Activated T-cell treated with anti-CD3 and anti-CD28 coated beads for 1 hour (primary cell): ENCODE measurements at regions not wholly inside any gene's neighbourhood (a gene's known extent, or its start where the extent isn't known, plus 50 kb on each side); places are given as distances from the start of the nearest gene placed in this dataset.

Source experiments
- DNase-seq: peaks from one replicate; pipeline ENCODE4 v3.0.0-alpha.2; 2020; ENCODE audit warnings: low read depth

- DNase-seq, result no peak
These were observed 766.8 kb downstream of the TBL1XR1 start for GRCh38 chr3:176430244-176431037.

DNA sequence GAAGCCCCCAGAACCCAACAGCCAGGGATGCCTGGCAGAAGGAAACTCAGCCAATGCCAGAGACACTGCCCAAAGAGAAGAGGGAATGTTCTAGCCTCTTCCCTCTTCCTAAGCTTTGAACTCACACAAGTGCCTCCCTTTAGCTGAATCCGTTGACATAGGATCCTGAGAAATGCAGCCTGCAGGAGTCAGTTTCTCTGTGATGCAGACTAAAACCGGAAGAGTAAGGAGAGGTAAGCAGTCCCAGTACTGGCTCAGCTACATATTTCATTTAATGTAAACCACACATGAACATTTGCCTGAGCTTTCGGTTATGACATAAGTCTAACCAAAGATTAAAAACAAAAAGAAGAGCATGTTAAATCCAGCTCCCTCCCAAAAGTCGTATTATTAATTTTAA is 768.7 kb downstream of the TBL1XR1 start:
- no peak for DNase-seq

GRCh38 chr3:176426371-176426770 is 770.9 kb downstream of the TBL1XR1 start:
- DNase-seq, result no peak

DNA sequence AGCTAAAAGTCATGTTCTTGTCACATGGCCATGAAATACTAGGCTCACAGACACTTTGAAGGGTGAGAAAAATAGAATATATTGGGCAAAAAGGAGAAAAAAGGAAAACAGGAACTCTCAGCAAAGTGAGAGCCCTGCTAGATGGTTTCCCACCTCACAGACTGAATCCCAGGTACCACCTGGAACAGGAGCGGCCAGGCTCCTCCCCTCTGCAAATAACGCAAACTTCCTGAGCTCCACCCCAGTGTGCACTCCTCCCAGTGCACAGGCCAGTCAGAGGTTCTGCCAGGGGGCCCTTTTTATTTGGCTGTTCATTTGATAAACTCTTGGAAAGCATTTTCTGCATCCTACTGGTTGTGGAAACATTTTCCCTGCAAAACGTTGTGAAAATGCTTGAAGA is 780.4 kb downstream of the TBL1XR1 start:
- no peak for DNase-seq

GRCh38 chr3:176415661-176416295 is 781.5 kb downstream of the TBL1XR1 start:
- no peak for DNase-seq

- no peak for DNase-seq
These were observed 784.5 kb downstream of the TBL1XR1 start for GRCh38 chr3:176412771-176413170.

GRCh38 chr3:176403531-176403930 is 793.8 kb downstream of the TBL1XR1 start:
- DNase-seq, result no peak

DNA sequence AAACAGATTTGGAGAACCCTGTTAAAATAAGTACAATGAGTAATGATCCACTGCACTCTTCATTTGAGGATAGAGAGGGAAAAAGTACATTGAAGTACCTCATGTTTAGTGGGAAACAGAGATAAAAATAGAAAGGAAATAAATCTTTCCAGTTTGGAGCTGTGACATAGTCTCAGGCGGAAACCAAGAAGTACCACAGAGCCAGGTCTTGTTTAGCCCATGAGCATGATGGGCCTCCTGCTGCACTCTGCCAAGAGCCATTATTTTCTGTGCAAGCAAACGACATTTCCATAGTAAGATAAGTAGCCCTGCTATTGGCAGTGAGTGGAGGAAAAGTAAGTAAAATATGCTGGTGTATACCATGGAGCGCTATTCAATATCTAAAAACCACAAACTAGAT is 796.1 kb downstream of the TBL1XR1 start:
- no peak for DNase-seq

GRCh38 chr3:176399193-176399592 is 798.1 kb downstream of the TBL1XR1 start:
- no peak for DNase-seq

DNA sequence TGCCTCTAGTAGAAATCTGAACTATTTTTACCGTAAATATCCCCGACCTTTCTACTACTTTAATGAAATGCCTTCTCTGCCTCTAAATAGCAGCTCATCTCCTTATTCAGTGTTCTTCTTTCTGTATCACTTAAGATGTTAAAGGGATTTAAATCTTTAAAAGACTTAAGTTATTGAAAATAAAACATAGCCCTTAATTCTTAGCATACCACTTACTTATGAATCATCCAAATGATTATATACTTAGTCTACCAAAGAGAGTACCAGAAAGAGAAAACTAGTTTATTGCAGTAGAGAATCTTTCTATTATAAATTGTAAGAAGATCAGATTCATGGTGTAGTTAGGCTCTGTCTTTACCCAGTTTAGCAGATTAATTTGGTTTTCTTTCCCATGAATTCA is 802.0 kb downstream of the TBL1XR1 start:
- no peak for DNase-seq

DNA sequence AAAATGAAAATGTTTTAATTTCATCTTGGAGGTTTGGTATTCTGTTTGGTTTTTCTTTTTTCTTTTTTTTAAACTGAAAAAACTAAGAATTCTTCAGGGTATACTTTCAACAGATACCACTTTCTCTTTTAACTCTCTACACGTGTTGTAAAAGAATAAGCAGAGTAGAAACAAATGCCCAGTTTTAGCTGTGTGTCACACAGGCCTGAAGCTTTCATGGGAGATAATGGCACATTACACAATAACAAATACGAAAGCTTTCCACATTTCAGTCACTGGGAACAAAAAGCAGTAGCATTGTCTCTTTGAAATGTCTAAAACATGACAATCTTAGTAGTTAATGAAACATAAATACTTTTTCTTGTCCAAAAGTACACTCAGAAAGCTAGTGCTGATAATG is 818.5 kb downstream of the TBL1XR1 start:
- DNase-seq, result no peak

DNA sequence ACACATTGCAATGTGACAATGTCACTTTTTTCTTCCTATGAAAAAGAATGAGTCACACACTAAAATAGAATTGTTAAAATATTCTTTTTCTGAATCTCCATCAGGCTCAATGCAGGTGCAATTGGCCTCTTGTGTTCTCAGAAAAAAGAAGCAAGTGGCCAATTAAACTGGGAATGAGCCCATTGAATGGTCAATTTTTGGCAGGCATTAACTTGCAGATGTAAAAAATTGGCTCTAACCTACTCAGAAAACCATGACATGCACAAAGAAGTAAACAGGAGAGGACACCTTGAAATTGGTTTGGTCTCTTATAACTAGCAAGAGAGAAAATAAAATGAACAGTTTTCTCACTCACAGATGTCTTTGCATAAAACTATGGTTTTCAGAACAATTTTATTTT is 820.8 kb downstream of the TBL1XR1 start:
- DNase-seq, result no peak

- no peak for DNase-seq
These were observed 821.8 kb downstream of the TBL1XR1 start for GRCh38 chr3:176375519-176375918.

GRCh38 chr3:176362191-176362731 is 835.0 kb downstream of the TBL1XR1 start:
- DNase-seq, result no peak

DNA sequence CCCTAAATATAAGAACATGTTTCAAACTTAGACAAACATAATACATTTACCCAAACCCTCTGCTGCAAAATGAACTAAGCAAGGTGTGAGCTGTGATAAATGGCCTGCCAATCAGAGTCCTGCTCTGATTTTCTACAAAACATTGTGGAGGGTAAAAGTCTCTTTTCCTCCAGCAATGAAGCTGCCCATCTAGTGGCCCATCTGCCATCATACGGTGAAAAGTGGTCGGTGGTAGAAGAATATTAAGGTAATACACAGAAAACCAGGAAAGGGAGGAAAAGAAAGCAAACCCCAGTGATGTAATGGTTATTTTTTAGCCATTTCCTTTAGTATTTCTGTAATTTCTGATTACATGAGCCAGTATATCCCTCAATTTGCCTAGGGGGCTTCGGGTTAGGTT is 838.1 kb downstream of the TBL1XR1 start:
- DNase-seq, result no peak

GRCh38 chr3:176357891-176358290 is 839.4 kb downstream of the TBL1XR1 start:
- no peak for DNase-seq

GRCh38 chr3:176354843-176355242 is 842.4 kb downstream of the TBL1XR1 start:
- DNase-seq, result no peak

DNA sequence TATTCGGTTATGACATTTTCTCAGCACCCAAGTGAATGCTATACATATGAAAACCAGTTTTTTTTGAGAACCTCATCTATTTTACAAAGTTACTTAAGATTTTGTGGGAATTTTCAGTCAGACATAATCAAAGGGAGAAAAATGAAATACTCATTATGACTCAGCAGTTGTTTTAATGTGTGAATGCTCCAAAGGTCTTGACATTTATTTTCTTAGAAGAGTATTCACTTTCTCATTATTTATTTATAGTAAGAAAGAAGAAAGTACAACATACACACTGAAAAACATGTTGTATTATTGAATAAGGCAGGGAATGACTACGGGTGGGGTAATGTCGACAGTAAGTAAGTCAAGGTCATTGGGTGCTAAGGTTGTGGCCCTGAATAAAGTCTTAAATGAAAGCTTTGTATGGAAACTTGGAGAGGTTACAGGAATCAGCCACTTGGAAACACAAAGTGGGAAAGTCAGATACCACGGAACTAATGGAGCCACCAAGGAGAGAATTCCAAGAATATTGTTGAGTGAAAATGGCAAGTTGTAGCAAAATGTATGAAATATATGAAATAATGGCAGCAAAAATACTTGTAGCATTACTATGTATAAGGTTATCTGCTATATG is 844.5 kb downstream of the TBL1XR1 start:
- no peak for DNase-seq

- no peak for DNase-seq
These were observed 845.9 kb downstream of the TBL1XR1 start for GRCh38 chr3:176351408-176351807.

GRCh38 chr3:176349706-176350105 is 847.6 kb downstream of the TBL1XR1 start:
- DNase-seq, result no peak

- no peak for DNase-seq
These were observed 849.7 kb downstream of the TBL1XR1 start for GRCh38 chr3:176347424-176348146.

GRCh38 chr3:176341963-176342362 is 855.3 kb downstream of the TBL1XR1 start:
- no peak for DNase-seq
